HepG2 (cell line): ENCODE measurements at regions not wholly inside any gene's neighbourhood (a gene's known extent, or its start where the extent isn't known, plus 50 kb on each side); places are given as distances from the start of the nearest gene placed in this dataset.

ENCODE experiments used
- ATAC-seq: fragments of 200-7000 bp; cut with Tn5 transposase; 3 replicates; pipeline ENCODE4 v1.9.1; 2020; ENCODE audit warnings: mild to moderate bottlenecking, moderate library complexity
- BruUV-seq: library from RNA; stranded (reverse); fragments of 400-500 nt; replicated peaks from 2 replicates; lab custom pipeline; 2021; lab: Mats Ljungman, UMichigan
- CTCF ChIA-PET: fragments of 300-600 bp; formaldehyde crosslinking; extraction: SDS; loops from one replicate; lab custom pipeline; 2021; ENCODE audit warnings: low total read pairs, inconsistent platforms, low intra/inter-chr PET ratio; lab: Yijun Ruan, JAX
- POLR2A ChIA-PET: fragments of 350-600 bp; sonication (Branson Sonifier 250); formaldehyde crosslinking; loops from one replicate; lab custom pipeline; 2020; ENCODE audit warnings: antibody characterized with exemption, inconsistent platforms; lab: Yijun Ruan, JAX
- DNase-seq: peaks from one replicate; pipeline ENCODE4 v3.0.0-alpha.2; 2015; ENCODE audit warnings: low spot score
- FAIRE-seq: peaks from 3 replicates; lab custom pipeline; 2011; peaks lifted over from hg19 to GRCh38; lab: Jason Lieb, UNC
- H2AFZ ChIP-seq: one replicate; pipeline ENCODE4 v1.6.1; 2011; ENCODE audit warnings: low read length, inconsistent platforms
- H3K27ac ChIP-seq: fragments of 300-600 bp; 3 replicates; pipeline ENCODE4 v1.8.0; 2011; ENCODE audit warnings: mixed run types, mild to moderate bottlenecking, mixed read lengths, low read length, inconsistent platforms; ENCODE audit not compliant: insufficient read depth; ENCODE audit errors: extremely low read length
- H3K27me3 ChIP-seq, 2 experiments: fragments of 200-600 bp in 1 of 2; 2 replicates in 1 of 2; 3 replicates in 1 of 2; pipeline versions ENCODE4 v1.6.0 to v1.8.0; 2011; ENCODE audit warnings: low read length in 2 of 2, mild to moderate bottlenecking in 2 of 2, moderate library complexity in 2 of 2, inconsistent platforms in 1 of 2; ENCODE audit not compliant: insufficient read depth in 2 of 2, control insufficient read depth in 1 of 2
- H3K36me3 ChIP-seq, 2 experiments: fragments of 200-600 bp in 1 of 2; replicated peaks in 1 of 2; 2 replicates in 1 of 2; 3 replicates in 1 of 2; pipeline versions ENCODE4 v1.5.1 to v1.8.0; 2011; ENCODE audit warnings: low read length in 2 of 2, inconsistent platforms in 1 of 2; ENCODE audit not compliant: insufficient read depth in 2 of 2, control insufficient read depth in 1 of 2
- H3K4me1 ChIP-seq: 2 replicates; pipeline ENCODE4 v1.5.1; 2012; ENCODE audit warnings: low read length, inconsistent platforms; ENCODE audit not compliant: insufficient read depth
- H3K4me2 ChIP-seq: 2 replicates; pipeline ENCODE4 v1.6.0; 2011; ENCODE audit warnings: low read depth, low read length, inconsistent platforms
- H3K4me3 ChIP-seq, 3 experiments: fragments of 200-600 bp in 1 of 3; sonication (generic), shearing (Covaris generic) in 1 of 3; replicated peaks in 1 of 3; 2 replicates each; pipeline ENCODE4 v1.5.1; 2011 to 2016; ENCODE audit warnings: low read length in 3 of 3, inconsistent platforms in 2 of 3, low read depth in 2 of 3, mild to moderate bottlenecking in 2 of 3, control low read depth in 1 of 3, mixed read lengths in 1 of 3; ENCODE audit not compliant: insufficient read depth in 1 of 3
- H3K79me2 ChIP-seq: one replicate; pipeline ENCODE4 v1.6.1; 2011; ENCODE audit warnings: low read length, inconsistent platforms; ENCODE audit not compliant: insufficient read depth
- H3K9ac ChIP-seq: 2 replicates; pipeline ENCODE4 v1.6.0; 2011; ENCODE audit warnings: mild to moderate bottlenecking, low read depth, low read length, inconsistent platforms; ENCODE audit not compliant: insufficient read depth
- H3K9me3 ChIP-seq: 2 replicates; pipeline ENCODE4 v1.5.1; 2012; ENCODE audit warnings: mild to moderate bottlenecking, low read length
- H4K20me1 ChIP-seq: 2 replicates; pipeline ENCODE4 v1.6.0; 2011; ENCODE audit warnings: inconsistent platforms, mild to moderate bottlenecking, low read length, moderate library complexity; ENCODE audit not compliant: insufficient read depth
- DMAP1 ChIP-seq: IDR thresholded peaks from 2 replicates; pipeline ENCODE4 v1.6.1; 2016
- JARID2 ChIP-seq: sonication (generic); formaldehyde crosslinking; IDR thresholded peaks from 2 replicates; pipeline ENCODE4 v1.8.1; 2023; ENCODE audit warnings: missing genetic modification reagents, inconsistent platforms; ENCODE audit not compliant: insufficient replicate concordance
- MBD4 ChIP-seq: IDR thresholded peaks from 2 replicates; pipeline ENCODE4 v1.6.1; 2012; ENCODE audit warnings: low read length, inconsistent platforms, borderline replicate concordance
- NONO ChIP-seq, 2 experiments: fragments of 450-650 bp in 1 of 2; sonication (generic) in 1 of 2; formaldehyde crosslinking in 1 of 2; IDR thresholded peaks in 1 of 2; conservative IDR thresholded peaks in 1 of 2; 2 replicates each; pipeline versions ENCODE4 v1.6.1 to v1.8.0; 2017 to 2022; ENCODE audit warnings: mild to moderate bottlenecking in 1 of 2, missing genetic modification reagents in 1 of 2, moderate library complexity in 1 of 2
- PHF21A ChIP-seq: sonication (generic); formaldehyde crosslinking; IDR thresholded peaks from 2 replicates; pipeline ENCODE4 v1.5.0; 2020; ENCODE audit warnings: mild to moderate bottlenecking, missing genetic modification reagents
- ZNF713 ChIP-seq: sonication (generic); formaldehyde crosslinking; IDR thresholded peaks from 2 replicates; pipeline ENCODE4 v1.4.0; 2020; ENCODE audit warnings: mild to moderate bottlenecking, missing genetic modification reagents
- WGBS: methylation state at CpG from one replicate; pipeline ENCODE4 v1.1.6; 2017; ENCODE audit warnings: low lambda C conversion rate; 5-methylcytosine and 5-hydroxymethylcytosine counted together
- in situ Hi-C: cut with HindIII; loops from 2 replicates; pipeline ENCODE4 v1.10.0; 2017; ENCODE audit warnings: low pct_unique_long_range_greater_than_20kb; ENCODE audit not compliant: extremely low pct_ligation_motif_present
- intact Hi-C: fragments of 100-400 bp; cut with micrococcal nuclease; formaldehyde crosslinking; loops from one replicate; pipeline ENCODE4 v1.10.0; 2022; ENCODE audit not compliant: unreplicated experiment
- TF ChIP-seq, protein P1 (sequence below): sonication (generic); formaldehyde crosslinking; IDR thresholded peaks from 2 replicates; pipeline ENCODE4 v1.4.0; 2020; ENCODE audit warnings: missing genetic modification reagents

- Histone ChIP-seq H3K9me3 (peaks cover 38% of the 10 kb centered on the region; the same call in 1 of the 2 replicates), H2AFZ (no peak overlapping the region), H3K79me2 (no peaks in the 10 kb centered on the region), H3K4me1 (no peaks in the 10 kb centered on the region), H3K36me3 (no peaks in the 10 kb centered on the region), H3K27ac (no peak overlapping the region), H3K27me3 (no peaks in the 10 kb centered on the region), H3K9ac (no peak overlapping the region)
- ATAC-seq (no peak), DNase-seq (no peak), FAIRE-seq (no peak)
- in situ Hi-C loops = no loop called here
- TF ChIP-seq MBD4 (no peak), PHF21A (CRISPR knock-in tag) (no peak), DMAP1 (CRISPR knock-in tag) (no peak), NONO (IDR thresholded peaks at IDR 0.05) (no peak), NONO (CRISPR knock-in tag; conservative IDR thresholded peaks at IDR 0.05) (no peak), JARID2 (no peak), ZNF713 (CRISPR knock-in tag) (no peak)
- TF ChIP-seq, protein P1, sequence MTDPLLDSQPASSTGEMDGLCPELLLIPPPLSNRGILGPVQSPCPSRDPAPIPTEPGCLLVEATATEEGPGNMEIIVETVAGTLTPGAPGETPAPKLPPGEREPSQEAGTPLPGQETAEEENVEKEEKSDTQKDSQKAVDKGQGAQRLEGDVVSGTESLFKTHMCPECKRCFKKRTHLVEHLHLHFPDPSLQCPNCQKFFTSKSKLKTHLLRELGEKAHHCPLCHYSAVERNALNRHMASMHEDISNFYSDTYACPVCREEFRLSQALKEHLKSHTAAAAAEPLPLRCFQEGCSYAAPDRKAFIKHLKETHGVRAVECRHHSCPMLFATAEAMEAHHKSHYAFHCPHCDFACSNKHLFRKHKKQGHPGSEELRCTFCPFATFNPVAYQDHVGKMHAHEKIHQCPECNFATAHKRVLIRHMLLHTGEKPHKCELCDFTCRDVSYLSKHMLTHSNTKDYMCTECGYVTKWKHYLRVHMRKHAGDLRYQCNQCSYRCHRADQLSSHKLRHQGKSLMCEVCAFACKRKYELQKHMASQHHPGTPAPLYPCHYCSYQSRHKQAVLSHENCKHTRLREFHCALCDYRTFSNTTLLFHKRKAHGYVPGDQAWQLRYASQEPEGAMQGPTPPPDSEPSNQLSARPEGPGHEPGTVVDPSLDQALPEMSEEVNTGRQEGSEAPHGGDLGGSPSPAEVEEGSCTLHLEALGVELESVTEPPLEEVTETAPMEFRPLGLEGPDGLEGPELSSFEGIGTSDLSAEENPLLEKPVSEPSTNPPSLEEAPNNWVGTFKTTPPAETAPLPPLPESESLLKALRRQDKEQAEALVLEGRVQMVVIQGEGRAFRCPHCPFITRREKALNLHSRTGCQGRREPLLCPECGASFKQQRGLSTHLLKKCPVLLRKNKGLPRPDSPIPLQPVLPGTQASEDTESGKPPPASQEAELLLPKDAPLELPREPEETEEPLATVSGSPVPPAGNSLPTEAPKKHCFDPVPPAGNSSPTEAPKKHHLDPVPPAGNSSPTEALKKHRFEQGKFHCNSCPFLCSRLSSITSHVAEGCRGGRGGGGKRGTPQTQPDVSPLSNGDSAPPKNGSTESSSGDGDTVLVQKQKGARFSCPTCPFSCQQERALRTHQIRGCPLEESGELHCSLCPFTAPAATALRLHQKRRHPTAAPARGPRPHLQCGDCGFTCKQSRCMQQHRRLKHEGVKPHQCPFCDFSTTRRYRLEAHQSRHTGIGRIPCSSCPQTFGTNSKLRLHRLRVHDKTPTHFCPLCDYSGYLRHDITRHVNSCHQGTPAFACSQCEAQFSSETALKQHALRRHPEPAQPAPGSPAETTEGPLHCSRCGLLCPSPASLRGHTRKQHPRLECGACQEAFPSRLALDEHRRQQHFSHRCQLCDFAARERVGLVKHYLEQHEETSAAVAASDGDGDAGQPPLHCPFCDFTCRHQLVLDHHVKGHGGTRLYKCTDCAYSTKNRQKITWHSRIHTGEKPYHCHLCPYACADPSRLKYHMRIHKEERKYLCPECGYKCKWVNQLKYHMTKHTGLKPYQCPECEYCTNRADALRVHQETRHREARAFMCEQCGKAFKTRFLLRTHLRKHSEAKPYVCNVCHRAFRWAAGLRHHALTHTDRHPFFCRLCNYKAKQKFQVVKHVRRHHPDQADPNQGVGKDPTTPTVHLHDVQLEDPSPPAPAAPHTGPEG (CRISPR knock-in tag) = no peak
- TF ChIP-seq, all 625 proteins: peak for 0
- POLR2A ChIA-PET = no interaction called here
- WGBS = 3% methylated on average over 1 of the region's 1 CpG
- intact Hi-C loops = no loop called here
- BruUV-seq = no TSS peak
- CTCF ChIA-PET = no interaction called here
- H3K4me2 ChIP-seq = no peak overlapping the region
- no peaks in the 10 kb centered on the region for H4K20me1 ChIP-seq
- H3K4me3 ChIP-seq = no peak overlapping the region
These were observed 223.9 kb upstream of the CWC22 start for GRCh38 chr2:180231015-180231414.
